Esophagus (tissue), 2 donors: ENCODE measurements at regions not wholly inside any gene's neighbourhood (a gene's known extent, or its start where the extent isn't known, plus 50 kb on each side); places are given as distances from the start of the nearest gene placed in this dataset.
"Not testable (repeated sequence)": the region's sequence is repeated elsewhere in the genome, so short reads cannot be mapped to it uniquely, and the experiment has no call there.

Source experiments
- H3K27ac ChIP-seq, 2 donors: one replicate each; pipeline ENCODE4 v1.5.1; 2013; ENCODE audit warnings: low read depth in 2 of 2, mild to moderate bottlenecking in 2 of 2, inconsistent platforms in 1 of 2, low read length in 1 of 2, moderate library complexity in 1 of 2
- H3K27me3 ChIP-seq, 2 donors: one replicate each; pipeline ENCODE4 v1.6.1; 2013; ENCODE audit warnings: low read length in 2 of 2, control low read depth in 1 of 2, mild to moderate bottlenecking in 1 of 2; ENCODE audit not compliant: insufficient read depth in 2 of 2, control insufficient read depth in 1 of 2
- H3K36me3 ChIP-seq, 2 donors: one replicate each; pipeline ENCODE4 v1.6.1; 2013; ENCODE audit warnings: low read length in 1 of 2; ENCODE audit not compliant: control insufficient read depth in 2 of 2, insufficient read depth in 2 of 2
- H3K4me1 ChIP-seq, 2 donors: one replicate each; pipeline ENCODE4 v1.6.1; 2013; ENCODE audit warnings: low read length in 1 of 2; ENCODE audit not compliant: control insufficient read depth in 2 of 2, insufficient read depth in 2 of 2
- H3K4me3 ChIP-seq, 2 donors: one replicate each; pipeline ENCODE4 v1.5.1; 2013; ENCODE audit warnings: low read length in 2 of 2, mild to moderate bottlenecking in 2 of 2, low read depth in 1 of 2, moderate library complexity in 1 of 2
- H3K9me3 ChIP-seq, 2 donors: one replicate each; pipeline ENCODE4 v1.6.1; 2013; ENCODE audit warnings: mild to moderate bottlenecking in 2 of 2, low read depth in 1 of 2, low read length in 1 of 2, moderate library complexity in 1 of 2; ENCODE audit not compliant: control insufficient read depth in 2 of 2, insufficient read depth in 1 of 2
- WGBS, 2 donors: extraction: QIAGEN DNeasy Blood & Tissue Kit; methylation state at CpG; one replicate each; pipeline ENCODE4 v1.1.7; 2013; 5-methylcytosine and 5-hydroxymethylcytosine counted together
- donor health status: healthy with polysubstance abuse.
- donor health status: Bipolar disorder and iron deficiency.

DNA sequence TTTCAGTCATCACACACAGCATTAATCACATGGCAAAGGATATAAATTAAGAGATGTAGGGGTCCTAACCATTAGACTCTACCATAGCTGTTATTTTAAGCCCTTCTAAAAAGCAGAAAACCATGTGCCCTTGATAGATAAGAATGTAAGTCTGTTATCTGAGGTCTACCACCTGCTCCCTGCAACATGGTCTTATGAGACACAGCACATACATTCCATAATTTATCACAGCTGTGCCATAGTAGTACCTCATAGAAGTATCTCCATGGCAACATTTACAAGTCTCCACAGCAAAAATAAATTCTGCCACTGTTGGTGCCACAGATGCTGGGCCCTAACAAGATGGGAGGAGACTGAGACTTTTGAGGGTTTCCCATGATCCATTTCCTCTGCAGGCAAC, 265.4 kb downstream of the KDM5D start:
- H3K36me3 ChIP-seq = no peaks in the 10 kb centered on the region
- no peaks in the 10 kb centered on the region for H3K27me3 ChIP-seq
- H3K9me3 ChIP-seq = no peaks in the 10 kb centered on the region
- H3K27ac ChIP-seq = no peak overlapping the region
- no peaks in the 10 kb centered on the region for H3K4me1 ChIP-seq
- H3K4me3 ChIP-seq = no peak overlapping the region

DNA sequence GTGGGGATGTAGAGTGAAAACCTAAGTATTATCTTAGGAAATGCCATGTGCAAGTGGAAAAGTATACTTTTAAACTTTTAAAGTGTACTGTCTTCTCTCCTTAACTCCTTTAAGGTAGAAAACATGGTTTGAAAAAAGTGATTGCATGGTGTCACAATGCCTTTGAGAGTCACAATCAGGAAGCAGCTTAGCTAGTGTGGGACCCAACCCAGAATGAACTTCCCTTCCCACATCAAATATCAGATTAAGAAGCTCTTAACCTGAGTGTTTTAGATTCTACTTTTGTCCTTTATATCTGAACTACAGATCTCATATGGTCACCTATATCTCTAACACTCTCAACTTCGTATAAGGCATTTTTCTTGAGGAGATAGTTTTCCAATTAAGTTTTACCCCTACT, 266.6 kb downstream of the KDM5D start:
- Histone ChIP-seq H3K36me3 (no peaks in the 10 kb centered on the region), H3K4me3 (no peak overlapping the region), H3K27me3 (no peaks in the 10 kb centered on the region), H3K9me3 (no peaks in the 10 kb centered on the region), H3K27ac (no peak overlapping the region), H3K4me1 (no peaks in the 10 kb centered on the region)
- 25 to 56% methylated on average over 1 of the region's 1 CpG for WGBS, 2 donors

DNA sequence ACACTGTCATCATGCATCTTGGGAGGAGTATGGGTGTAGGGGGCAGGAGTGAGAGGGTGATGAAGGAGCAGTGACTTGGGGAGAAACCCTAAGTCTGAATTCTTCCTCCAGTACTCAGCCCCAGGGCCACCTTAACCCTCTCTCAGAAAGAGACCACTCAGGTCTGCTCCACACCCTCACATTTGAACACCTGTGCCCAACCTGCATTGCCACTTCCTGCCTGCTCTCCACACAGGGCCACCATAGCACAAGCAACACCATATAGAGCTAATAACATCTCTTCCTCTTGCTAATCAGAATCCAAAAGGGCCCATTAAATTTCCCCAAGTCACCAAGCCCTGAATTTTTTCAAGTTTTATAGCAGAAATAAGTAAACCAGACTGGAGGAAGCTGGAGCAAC, 278.7 kb downstream of the KDM5D start:
- H3K36me3 ChIP-seq = no peaks in the 10 kb centered on the region
- H3K9me3 ChIP-seq = no peaks in the 10 kb centered on the region
- no peak overlapping the region for H3K27ac ChIP-seq
- no peak overlapping the region for H3K4me3 ChIP-seq
- H3K4me1 ChIP-seq = no peaks in the 10 kb centered on the region
- no peaks in the 10 kb centered on the region for H3K27me3 ChIP-seq

DNA sequence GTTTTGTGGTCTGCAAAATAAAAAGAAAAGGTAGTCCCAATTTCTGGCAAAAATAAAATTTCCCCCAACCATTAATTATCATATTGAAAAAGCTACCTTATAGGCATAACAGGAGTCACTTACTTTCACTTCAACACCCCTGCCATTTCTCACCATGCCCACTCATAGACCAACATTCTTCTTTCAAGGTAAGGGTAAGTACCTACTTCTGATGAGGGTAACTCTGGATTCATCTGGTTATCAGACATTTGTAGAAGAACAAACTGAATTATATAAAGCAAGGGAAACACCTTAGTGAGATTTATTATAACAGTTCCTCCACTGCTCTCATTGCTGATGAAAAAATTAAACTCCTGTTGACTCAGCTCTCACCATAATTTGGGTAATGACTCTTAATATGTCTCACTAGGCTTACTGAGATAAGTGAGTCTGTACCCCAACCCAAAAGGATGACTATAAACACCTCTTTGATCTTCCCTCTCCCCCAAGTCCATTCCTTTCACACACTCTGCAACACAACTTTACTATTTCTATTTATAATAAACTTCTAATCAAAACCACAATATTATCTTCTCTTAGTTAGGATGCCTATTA, 287.6 kb downstream of the KDM5D start:
- no peaks in the 10 kb centered on the region for H3K27me3 ChIP-seq

DNA sequence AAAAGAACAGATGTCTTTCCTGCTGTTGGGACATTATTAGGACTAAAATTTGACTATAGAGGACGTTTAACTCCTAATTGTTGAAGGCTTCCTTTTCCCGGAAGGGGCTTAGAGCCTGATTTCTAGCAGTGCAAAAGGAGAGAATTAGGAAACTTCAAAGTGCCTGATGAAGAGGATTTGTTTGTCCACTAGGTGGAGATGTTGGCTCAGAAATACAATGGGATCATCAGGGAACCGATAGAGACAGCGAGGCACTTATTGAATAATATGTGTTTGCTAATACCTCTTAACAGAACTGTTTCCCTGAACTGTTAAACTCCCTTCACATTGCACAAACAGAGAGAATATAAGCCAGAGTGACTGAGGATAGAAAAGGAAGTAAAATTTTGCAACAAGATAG, 311.5 kb downstream of the KDM5D start:
- Histone ChIP-seq H3K27ac (no peak overlapping the region), H3K27me3 (no peaks in the 10 kb centered on the region), H3K36me3 (no peaks in the 10 kb centered on the region), H3K9me3 (no peaks in the 10 kb centered on the region), H3K4me3 (no peak overlapping the region), H3K4me1 (no peaks in the 10 kb centered on the region)
- WGBS, 2 donors = 2 to 11% methylated on average over 3 to 4 of the region's 4 CpGs

More for the DNA sequence above, 287.6 kb downstream of the KDM5D start:
- Histone ChIP-seq H3K36me3 (no peaks in the 10 kb centered on the region), H3K4me1 (no peaks in the 10 kb centered on the region), H3K9me3 (no peaks in the 10 kb centered on the region), H3K27ac (no peak overlapping the region), H3K4me3 (no peak overlapping the region)

DNA sequence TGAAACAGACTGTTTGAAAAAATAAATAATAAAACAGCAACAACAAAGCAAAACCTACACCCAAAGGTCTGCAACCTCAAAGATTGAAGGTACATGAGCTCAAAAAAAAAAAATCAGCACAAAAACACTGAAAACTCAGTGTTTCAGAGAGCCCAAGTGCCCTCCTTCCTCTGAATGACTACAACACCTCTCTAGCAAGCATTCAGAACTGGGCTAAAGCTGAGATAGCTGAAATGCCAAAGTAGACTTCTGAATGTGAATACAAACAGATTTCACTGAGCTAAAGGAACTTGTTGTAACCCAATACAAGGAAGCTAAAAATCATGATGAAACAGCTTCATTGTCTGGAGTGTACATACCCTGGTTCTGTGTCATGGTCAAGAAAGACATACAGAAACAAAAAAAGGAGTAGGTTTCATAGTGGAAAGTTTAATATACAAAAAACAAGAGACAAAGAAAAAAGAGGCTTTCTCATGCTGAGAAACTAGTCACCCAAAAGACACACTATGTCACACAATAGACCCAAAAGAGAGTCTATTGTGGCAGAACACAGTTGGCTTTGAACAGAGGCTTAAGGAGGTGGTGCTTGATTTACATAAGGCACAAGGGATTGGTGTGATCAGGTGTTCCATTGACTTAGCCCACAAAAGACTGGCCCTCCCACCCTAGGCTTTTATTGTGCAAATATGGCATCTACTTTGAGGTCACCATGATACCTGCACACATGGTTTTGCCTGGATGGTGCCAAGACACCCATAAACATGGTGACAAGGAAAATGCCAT, 316.6 kb downstream of the KDM5D start:
- no peak overlapping the region for H3K4me3 ChIP-seq
- no peak overlapping the region for H3K27ac ChIP-seq
- no peaks in the 10 kb centered on the region for H3K4me1 ChIP-seq
- H3K36me3 ChIP-seq = no peaks in the 10 kb centered on the region
- no peaks in the 10 kb centered on the region for H3K27me3 ChIP-seq
- no peaks in the 10 kb centered on the region for H3K9me3 ChIP-seq

DNA sequence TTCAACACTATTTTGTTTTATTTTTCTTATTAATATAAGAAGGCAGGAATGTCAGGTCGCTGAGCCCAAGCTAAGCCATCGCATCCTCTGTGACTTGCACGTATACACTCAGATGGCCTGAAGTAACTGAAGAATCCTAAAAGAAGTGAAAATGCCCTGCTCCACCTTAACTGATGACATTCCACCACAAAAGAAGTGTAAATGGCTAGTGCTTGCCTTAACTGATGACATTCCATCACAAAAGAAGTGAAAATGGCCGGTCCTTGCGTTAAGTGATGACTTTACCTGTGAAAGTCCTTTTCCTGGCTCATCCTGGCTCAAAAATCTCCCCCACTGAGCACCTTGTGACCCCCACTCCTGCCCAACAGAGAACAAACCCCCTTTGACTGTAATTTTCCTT, 317.3 kb downstream of the KDM5D start:
- not testable (repeated sequence) for H3K4me3 ChIP-seq, H3K27ac ChIP-seq, H3K36me3 ChIP-seq, H3K27me3 ChIP-seq, H3K9me3 ChIP-seq, H3K4me1 ChIP-seq
- WGBS, 2 donors = 58 to 76% methylated on average over 2 to 5 of the region's 5 CpGs

DNA sequence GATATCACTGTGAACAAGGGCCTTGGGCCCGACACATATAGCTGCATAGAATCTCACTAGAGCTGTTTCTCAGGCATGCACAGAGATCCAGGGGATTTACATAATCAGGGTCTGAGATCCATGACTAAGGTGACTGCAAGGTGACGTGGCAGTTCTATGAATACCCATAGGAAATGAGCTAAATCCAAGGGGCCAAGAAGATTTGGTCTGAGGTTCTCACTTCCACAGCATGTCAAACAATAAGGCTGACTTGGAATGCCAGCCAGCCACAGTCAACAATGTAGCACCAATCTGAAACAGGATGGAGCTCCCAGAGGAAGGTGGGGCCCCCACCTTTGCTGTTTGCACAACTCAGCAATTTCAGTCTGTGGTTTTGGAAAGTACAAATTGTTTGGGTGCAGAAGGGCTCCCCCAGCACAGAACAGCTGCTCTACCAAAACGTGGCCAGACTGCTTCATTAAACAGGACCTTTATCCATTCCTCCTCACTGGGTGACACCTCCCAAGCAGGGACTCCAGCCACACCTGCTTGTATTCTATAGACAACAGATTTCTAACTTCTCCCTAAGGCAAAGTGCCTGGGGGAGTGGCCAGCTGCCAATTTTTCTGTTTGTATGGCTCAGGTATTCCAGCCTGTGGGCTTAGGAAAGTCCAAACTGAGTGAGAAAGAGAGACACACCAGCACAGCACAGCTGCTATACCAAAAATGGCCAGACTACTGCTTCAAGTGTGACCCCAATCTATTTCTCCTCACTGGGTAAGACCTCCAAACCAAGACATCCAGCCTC, 333.4 kb downstream of the KDM5D start:
- Histone ChIP-seq H3K4me1 (no peaks in the 10 kb centered on the region), H3K27ac (peak overlapping the region in 1 of 2 donors; percentile 2), H3K36me3 (no peaks in the 10 kb centered on the region), H3K27me3 (no peaks in the 10 kb centered on the region), H3K9me3 (no peaks in the 10 kb centered on the region), H3K4me3 (no peak overlapping the region)
- WGBS, 2 donors = 35 to 56% methylated on average over 1 to 3 of the region's 3 CpGs

DNA sequence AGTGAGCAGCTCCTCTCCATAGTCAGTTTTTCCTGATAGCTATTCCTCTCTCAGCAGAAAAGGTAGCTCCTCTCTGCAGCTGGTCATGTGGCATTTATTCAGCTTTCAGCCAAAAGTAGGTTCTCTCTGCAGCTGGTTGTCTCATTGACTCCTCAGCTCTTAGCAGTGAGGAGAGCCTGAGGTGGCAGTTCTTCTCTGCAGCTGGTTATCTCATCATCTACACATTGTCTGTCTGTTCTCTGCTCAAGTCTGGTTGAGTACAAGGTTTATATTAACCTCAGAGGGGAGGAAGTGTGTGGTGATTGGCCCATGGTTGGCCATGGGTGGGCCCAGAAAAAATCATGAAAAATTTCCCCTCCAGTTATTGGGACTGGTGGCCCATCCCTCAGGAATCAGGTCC, 338.3 kb downstream of the KDM5D start:
- Histone ChIP-seq H3K27ac (no peak overlapping the region), H3K9me3 (no peaks in the 10 kb centered on the region), H3K27me3 (no peaks in the 10 kb centered on the region), H3K36me3 (no peaks in the 10 kb centered on the region), H3K4me1 (no peaks in the 10 kb centered on the region), H3K4me3 (no peak overlapping the region)

DNA sequence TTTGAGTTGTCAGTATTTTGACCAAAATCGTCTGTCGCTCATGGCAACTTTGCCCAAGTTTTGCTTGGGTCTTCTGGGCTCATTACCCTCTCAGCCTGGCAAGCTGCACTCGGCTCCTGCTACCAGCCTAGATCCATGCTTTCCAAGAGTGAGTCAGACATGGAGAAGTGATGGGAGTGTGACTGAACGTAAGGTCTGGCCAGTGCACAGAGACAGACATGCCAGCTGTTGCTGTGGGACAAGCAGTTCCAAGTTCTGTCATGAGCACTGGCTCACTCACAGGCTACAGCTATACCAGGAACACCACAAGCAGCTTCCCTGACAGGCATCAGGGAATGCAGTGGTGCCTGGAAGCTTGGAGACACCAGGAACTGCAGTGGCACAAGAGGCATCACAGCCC, 338.9 kb downstream of the KDM5D start:
- Histone ChIP-seq H3K36me3 (no peaks in the 10 kb centered on the region), H3K27ac (no peak overlapping the region), H3K4me3 (no peak overlapping the region), H3K27me3 (no peaks in the 10 kb centered on the region), H3K9me3 (no peaks in the 10 kb centered on the region), H3K4me1 (no peaks in the 10 kb centered on the region)
- WGBS, 2 donors = 66 to 90% methylated on average over 2 to 4 of the region's 4 CpGs
